ENCODE measurements at regions not wholly inside any gene's neighbourhood (a gene's known extent, or its start where the extent isn't known, plus 50 kb on each side); places are given as distances from the start of the nearest gene placed in this dataset.

GRCh38 chrX:76064825-76065224 is 108.0 kb upstream of the PBDC1 start:
- ATAC-seq (no peak), DNase-seq (no peak)
- intact Hi-C loops (cut with DNase I), result no loop called here
- peaks cover 0 to 22% (median 0%) of the 10 kb centered on the region in 7 donors for H3K27me3 ChIP-seq
- WGBS, 2 donors, result 39 to 45% methylated on average over 1 of the region's 1 CpG
- H3K4me1 ChIP-seq, result no peaks in the 10 kb centered on the region
- H3K36me3 ChIP-seq, result no peaks in the 10 kb centered on the region
- H3K4me3 ChIP-seq, result no peak overlapping the region
- no peak overlapping the region for H3K27ac ChIP-seq
- H3K9me3 ChIP-seq, result peaks cover 0 to 42% (median 0%) of the 10 kb centered on the region in 11 donors
- no peak for TF ChIP-seq CTCF (IDR thresholded peaks at IDR 0.05)

- ATAC-seq, result no peak
- Histone ChIP-seq H3K36me3 (no peaks in the 10 kb centered on the region), H3K27me3 (peaks cover 0 to 39% (median 0%) of the 10 kb centered on the region in 7 donors), H3K4me1 (no peaks in the 10 kb centered on the region), H3K4me3 (no peak overlapping the region), H3K9me3 (no peaks in the 10 kb centered on the region), H3K27ac (no peak overlapping the region)
- intact Hi-C loops (cut with DNase I), result no loop called here
- TF ChIP-seq CTCF (IDR thresholded peaks at IDR 0.05), result no peak
- no peak for DNase-seq
Observed at GRCh38 chrX:76076124-76076523, 96.7 kb upstream of the PBDC1 start.

GRCh38 chrX:76109654-76110053 is 63.2 kb upstream of the PBDC1 start:
- peaks cover 0 to 3% (median 0%) of the 10 kb centered on the region in 11 donors for H3K9me3 ChIP-seq
- intact Hi-C loops (cut with DNase I), result no loop called here
- ATAC-seq (no peak), DNase-seq (no peak)
- H3K27me3 ChIP-seq, result peaks cover 0 to 65% (median 0%) of the 10 kb centered on the region in 7 donors
- H3K27ac ChIP-seq, result no peak overlapping the region
- no peak for TF ChIP-seq CTCF (IDR thresholded peaks at IDR 0.05)
- H3K36me3 ChIP-seq, result no peaks in the 10 kb centered on the region
- H3K4me3 ChIP-seq, result no peak overlapping the region
- H3K4me1 ChIP-seq, result no peaks in the 10 kb centered on the region
- 20 to 23% methylated on average over 4 of the region's 4 CpGs for WGBS, 2 donors

All from heart right ventricle (tissue), 16 donors.